GM12878 (cell line): ENCODE measurements at regions not wholly inside any gene's neighbourhood (a gene's known extent, or its start where the extent isn't known, plus 50 kb on each side); places are given as distances from the start of the nearest gene placed in this dataset.

Source experiments
- ATAC-seq: fragments of 200-7000 bp; cut with Tn5 transposase; 3 replicates; pipeline ENCODE4 v1.9.1; 2020; ENCODE audit warnings: mild to moderate bottlenecking, moderate library complexity
- BruUV-seq: library from RNA; stranded (reverse); fragments of 400-500 nt; replicated peaks from 2 replicates; lab custom pipeline; 2021; lab: Mats Ljungman, UMichigan
- CTCF ChIA-PET: fragments of 300-600 bp; sonication (Branson Sonifier 250); formaldehyde crosslinking; extraction: SDS; loops from one replicate; lab custom pipeline; 2021; ENCODE audit warnings: inconsistent platforms; lab: Yijun Ruan, JAX
- POLR2A ChIA-PET: fragments of 350-600 bp; formaldehyde crosslinking; extraction: SDS; loops from one replicate; lab custom pipeline; 2021; ENCODE audit warnings: inconsistent platforms; lab: Charles Lee
- RAD21 ChIA-PET: fragments of 300-600 bp; sonication (Branson Sonifier 250); formaldehyde crosslinking; loops from one replicate; lab custom pipeline; 2023; ENCODE audit warnings: antibody characterized with exemption; ENCODE audit not compliant: unreplicated experiment; lab: Charles Lee
- SMC1A ChIA-PET: fragments of 300-600 bp; sonication (Branson Sonifier 250); formaldehyde crosslinking; loops from one replicate; lab custom pipeline; 2023; ENCODE audit not compliant: unreplicated experiment, uncharacterized antibody; lab: Charles Lee
- DNase-seq: peaks from one replicate; pipeline ENCODE4 v3.0.0-alpha.2; 2011; ENCODE audit warnings: low read depth, low spot score
- FAIRE-seq: peaks from 3 replicates; lab custom pipeline; 2011; peaks lifted over from hg19 to GRCh38; lab: Jason Lieb, UNC
- H2AFZ ChIP-seq: 2 replicates; pipeline ENCODE4 v1.6.0; 2011; ENCODE audit warnings: low read depth, low read length, control low read depth; ENCODE audit not compliant: control insufficient read depth
- H3K27ac ChIP-seq: 2 replicates; pipeline ENCODE4 v1.5.1; 2011; ENCODE audit warnings: control low read depth; ENCODE audit not compliant: control insufficient read depth, insufficient read depth
- H3K27me3 ChIP-seq, 2 experiments: replicated peaks in 1 of 2; 2 replicates each; pipeline versions ENCODE4 v1.6.0 to v1.6.1; 2011; ENCODE audit warnings: low read length in 1 of 2; ENCODE audit not compliant: control insufficient read depth in 2 of 2, insufficient read depth in 2 of 2
- H3K36me3 ChIP-seq, 2 experiments: 2 replicates each; pipeline ENCODE4 v1.5.1; 2011; ENCODE audit warnings: low read length in 1 of 2; ENCODE audit not compliant: control insufficient read depth in 2 of 2, insufficient read depth in 2 of 2
- H3K4me1 ChIP-seq: 2 replicates; pipeline ENCODE4 v1.6.1; 2011; ENCODE audit warnings: mild to moderate bottlenecking, low read length, moderate library complexity, mixed read lengths; ENCODE audit not compliant: control insufficient read depth, insufficient read depth
- H3K4me2 ChIP-seq: 2 replicates; pipeline ENCODE4 v1.6.0; 2011; ENCODE audit warnings: control low read depth; ENCODE audit not compliant: control insufficient read depth, insufficient read depth
- H3K4me3 ChIP-seq: fragments of 200-600 bp; sonication (generic); 2 replicates; pipeline ENCODE4 v1.5.1; 2016
- H3K79me2 ChIP-seq: 2 replicates; pipeline ENCODE4 v1.6.0; 2011; ENCODE audit warnings: low read length; ENCODE audit not compliant: control insufficient read depth, insufficient read depth
- H3K9ac ChIP-seq: 2 replicates; pipeline ENCODE4 v1.8.0; 2011; ENCODE audit warnings: low read length, control low read depth, mixed read lengths; ENCODE audit not compliant: control insufficient read depth, insufficient read depth
- H3K9me3 ChIP-seq: replicated peaks from 3 replicates; pipeline ENCODE4 v1.5.1; 2011; ENCODE audit warnings: mild to moderate bottlenecking, low read length; ENCODE audit not compliant: control insufficient read depth, insufficient read depth
- H4K20me1 ChIP-seq: 2 replicates; pipeline ENCODE4 v1.6.0; 2011; ENCODE audit not compliant: control insufficient read depth, insufficient read depth
- in situ Hi-C: fragments of 300-500 bp; cut with MboI; formaldehyde crosslinking; loops from 9 replicates; pipeline ENCODE4 v1.14.3; 2018; ENCODE audit warnings: mixed read lengths
- intact Hi-C: fragments of 100-400 bp; cut with micrococcal nuclease; formaldehyde crosslinking; loops from one replicate; pipeline ENCODE4 v1.14.2; 2022; ENCODE audit not compliant: unreplicated experiment
- TF ChIP-seq, protein P1 (sequence below): fragments of 450-650 bp; IDR thresholded peaks from 2 replicates; pipeline ENCODE4 v1.6.1; 2016; ENCODE audit warnings: mild to moderate bottlenecking, moderate library complexity, borderline replicate concordance
- TF ChIP-seq, protein P2 (sequence below): IDR thresholded peaks from 2 replicates; pipeline ENCODE4 v1.6.1; 2012; ENCODE audit warnings: low read depth, low read length, improper control_type of control experiment

DNA sequence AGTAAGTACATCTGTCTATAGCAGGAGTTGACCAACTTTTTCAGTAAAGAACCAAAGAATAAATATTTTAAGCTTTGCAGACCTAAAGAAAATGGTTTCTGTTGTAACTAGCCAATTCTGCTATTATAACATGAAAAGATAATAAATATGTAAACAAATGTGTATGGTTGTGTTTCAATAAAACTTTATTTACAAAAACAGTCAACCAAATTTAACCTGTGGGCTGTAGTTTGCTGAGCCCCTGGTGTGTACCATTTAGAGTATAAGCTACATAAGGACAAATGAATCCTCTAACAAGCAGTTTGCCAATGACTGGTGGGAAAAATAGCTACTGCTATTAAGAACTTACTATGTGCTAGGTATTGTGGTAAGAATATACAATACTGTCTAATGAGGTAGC lies 79.4 kb downstream of the MAIP1 start:
- FAIRE-seq (no peak), DNase-seq (no peak), ATAC-seq (no peak)
- SMC1A ChIA-PET: interaction anchor here (1.0 kb wide), 1 partner anchor 47 kb away, joined by 3 read pairs; no protein-coding TSS in a partner anchor
- H3K9me3 ChIP-seq: no peaks in the 10 kb centered on the region
- no peak overlapping the region for H2AFZ ChIP-seq
- POLR2A ChIA-PET: no interaction called here
- H3K4me3 ChIP-seq: no peak overlapping the region
- no peak overlapping the region for H3K27ac ChIP-seq
- H3K9ac ChIP-seq: no peak overlapping the region
- TF ChIP-seq, protein P1, sequence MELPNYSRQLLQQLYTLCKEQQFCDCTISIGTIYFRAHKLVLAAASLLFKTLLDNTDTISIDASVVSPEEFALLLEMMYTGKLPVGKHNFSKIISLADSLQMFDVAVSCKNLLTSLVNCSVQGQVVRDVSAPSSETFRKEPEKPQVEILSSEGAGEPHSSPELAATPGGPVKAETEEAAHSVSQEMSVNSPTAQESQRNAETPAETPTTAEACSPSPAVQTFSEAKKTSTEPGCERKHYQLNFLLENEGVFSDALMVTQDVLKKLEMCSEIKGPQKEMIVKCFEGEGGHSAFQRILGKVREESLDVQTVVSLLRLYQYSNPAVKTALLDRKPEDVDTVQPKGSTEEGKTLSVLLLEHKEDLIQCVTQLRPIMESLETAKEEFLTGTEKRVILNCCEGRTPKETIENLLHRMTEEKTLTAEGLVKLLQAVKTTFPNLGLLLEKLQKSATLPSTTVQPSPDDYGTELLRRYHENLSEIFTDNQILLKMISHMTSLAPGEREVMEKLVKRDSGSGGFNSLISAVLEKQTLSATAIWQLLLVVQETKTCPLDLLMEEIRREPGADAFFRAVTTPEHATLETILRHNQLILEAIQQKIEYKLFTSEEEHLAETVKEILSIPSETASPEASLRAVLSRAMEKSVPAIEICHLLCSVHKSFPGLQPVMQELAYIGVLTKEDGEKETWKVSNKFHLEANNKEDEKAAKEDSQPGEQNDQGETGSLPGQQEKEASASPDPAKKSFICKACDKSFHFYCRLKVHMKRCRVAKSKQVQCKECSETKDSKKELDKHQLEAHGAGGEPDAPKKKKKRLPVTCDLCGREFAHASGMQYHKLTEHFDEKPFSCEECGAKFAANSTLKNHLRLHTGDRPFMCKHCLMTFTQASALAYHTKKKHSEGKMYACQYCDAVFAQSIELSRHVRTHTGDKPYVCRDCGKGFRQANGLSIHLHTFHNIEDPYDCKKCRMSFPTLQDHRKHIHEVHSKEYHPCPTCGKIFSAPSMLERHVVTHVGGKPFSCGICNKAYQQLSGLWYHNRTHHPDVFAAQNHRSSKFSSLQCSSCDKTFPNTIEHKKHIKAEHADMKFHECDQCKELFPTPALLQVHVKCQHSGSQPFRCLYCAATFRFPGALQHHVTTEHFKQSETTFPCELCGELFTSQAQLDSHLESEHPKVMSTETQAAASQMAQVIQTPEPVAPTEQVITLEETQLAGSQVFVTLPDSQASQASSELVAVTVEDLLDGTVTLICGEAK: peak; percentile 67
- TF ChIP-seq, protein P2, sequence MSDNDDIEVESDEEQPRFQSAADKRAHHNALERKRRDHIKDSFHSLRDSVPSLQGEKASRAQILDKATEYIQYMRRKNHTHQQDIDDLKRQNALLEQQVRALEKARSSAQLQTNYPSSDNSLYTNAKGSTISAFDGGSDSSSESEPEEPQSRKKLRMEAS: no peak
- no peak overlapping the region for H3K4me2 ChIP-seq
- no peaks in the 10 kb centered on the region for H3K27me3 ChIP-seq
- no peaks in the 10 kb centered on the region for H3K36me3 ChIP-seq
- CTCF ChIA-PET: no interaction called here
- H3K79me2 ChIP-seq: no peaks in the 10 kb centered on the region
- in situ Hi-C loops: no loop called here
- RAD21 ChIA-PET: no interaction called here
- BruUV-seq: no TSS peak
- intact Hi-C loops: no loop called here
- H3K4me1 ChIP-seq: no peaks in the 10 kb centered on the region
- no peaks in the 10 kb centered on the region for H4K20me1 ChIP-seq
